Right lung (tissue), 2 donors: ENCODE measurements at regions not wholly inside any gene's neighbourhood (a gene's known extent, or its start where the extent isn't known, plus 50 kb on each side); places are given as distances from the start of the nearest gene placed in this dataset.
A peak's percentile ranks its signal among the peaks of the same experiment; 100 is the strongest.
"Not testable (repeated sequence)": the region's sequence is repeated elsewhere in the genome, so short reads cannot be mapped to it uniquely, and the experiment has no call there.

Experiments
- DNase-seq, 2 donors: peaks; one replicate each; pipeline ENCODE4 v3.0.0-alpha.2; 2013

DNA sequence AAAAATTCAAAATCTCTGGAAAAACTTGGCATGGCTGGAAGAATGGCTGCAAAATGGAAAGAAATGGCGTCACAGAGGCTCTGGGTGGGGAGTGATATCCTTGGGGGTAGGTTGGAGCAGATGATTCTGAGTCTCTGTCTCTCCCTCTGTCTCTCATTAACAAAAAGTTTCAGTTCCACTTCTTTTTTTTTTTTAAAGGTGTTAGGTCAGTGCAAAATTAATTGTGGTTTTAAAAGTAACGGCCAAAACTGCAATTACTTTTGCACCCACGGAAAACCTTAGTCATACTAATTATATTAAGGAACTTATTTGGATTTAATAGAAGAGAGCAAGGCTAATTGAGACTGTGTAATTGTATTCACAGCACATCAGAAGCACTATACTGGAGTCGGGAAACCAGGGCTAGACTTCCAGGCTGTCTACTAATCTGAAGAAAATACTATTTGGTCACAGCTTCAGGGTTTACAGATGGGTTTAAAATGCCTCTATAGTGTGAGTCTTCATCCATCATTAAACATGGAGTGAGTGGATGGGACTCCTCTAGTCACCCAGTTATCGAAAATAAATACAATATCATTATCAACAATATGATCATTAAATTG is 289.1 kb upstream of the PLD5 start:
- DNase-seq, result no peak

DNA sequence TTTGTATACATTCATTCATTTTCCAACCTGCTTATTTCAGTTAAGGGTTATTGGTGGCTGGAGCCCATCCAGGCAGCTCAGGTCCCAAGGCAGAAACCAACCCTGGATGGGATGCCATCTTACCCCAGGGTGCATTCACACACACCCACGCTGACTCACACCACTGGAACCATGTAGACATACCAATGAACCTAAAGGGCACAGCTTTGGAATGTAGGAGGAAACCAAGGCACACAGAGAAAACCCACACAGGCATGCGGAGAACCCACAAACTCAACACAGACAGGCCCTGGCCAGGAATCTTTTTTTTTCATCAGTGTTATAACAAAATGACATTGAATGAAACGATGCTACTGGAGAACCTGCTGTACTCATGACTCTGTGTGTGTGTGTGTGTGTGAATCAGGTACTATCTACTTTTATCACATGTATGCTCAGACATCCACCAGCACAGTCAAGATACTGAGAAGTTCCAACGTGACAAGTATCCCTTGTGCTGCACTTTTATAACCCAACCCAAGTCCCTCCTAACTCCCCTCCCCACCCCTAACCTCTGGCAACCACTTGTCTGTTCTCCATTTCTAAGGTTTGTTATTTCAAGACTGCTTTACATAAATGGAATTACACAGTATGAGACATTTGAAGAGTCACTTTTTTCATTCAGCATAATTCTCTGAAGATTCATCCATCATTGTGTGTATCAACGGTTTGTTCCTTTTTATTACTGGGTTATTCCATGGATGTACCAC is 286.8 kb upstream of the PLD5 start:
- DNase-seq, result no peak

DNA sequence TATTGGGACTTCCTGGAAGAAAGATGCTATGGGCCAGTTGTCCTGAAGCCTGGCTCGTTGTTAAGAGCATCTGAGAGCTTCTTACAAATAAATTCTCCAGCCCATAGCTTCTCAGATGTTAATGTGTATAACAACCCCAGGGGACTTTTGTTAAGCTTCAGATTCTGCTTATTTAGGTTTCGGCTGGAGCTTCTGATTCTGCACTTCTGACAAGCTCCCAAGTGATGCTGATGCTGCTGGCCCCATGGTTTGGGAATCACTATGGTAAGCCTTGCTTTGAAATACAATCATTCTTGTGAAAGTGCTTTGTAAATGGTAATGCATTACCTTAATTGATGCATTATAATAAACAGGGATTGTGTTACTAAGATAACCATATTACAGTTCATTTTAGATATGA is 281.8 kb upstream of the PLD5 start:
- DNase-seq, result no peak

DNA sequence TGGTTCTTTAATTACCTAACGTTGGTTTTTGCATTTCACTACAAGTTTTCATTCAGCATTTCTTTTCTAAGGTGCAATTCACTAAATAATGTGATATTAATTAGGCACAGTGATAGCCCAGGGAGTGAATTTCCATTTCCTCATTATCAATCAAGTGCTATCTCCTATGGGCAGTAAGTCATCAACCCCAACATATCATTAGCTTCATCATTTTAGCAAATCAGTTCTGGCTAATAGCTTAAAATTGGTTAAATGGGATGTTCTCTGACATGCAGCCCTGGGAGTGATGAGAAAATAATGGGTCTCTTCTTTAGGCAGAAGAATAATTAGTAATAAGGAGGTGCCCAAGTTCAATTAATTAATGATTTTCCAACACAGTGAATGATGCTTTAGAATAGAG is 280.9 kb upstream of the PLD5 start:
- DNase-seq, result not testable (repeated sequence)

DNA sequence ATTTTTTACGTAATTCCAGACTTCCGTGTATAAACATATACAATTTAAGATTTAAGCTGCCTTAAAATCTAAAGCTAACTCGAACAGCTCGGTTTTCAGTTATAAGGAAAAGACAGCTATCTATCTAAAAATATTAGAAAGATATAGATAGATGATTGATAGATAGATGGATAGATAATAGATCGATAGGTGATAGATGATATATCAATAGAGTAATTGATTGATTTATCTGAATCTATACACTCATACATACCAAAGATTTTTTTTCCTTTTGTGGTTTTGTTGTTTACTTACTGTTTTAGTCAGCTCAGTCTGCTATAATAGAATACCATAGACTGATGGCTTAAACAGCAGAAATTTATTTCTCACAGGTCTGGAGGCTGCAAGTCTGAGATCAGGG is 278.5 kb upstream of the PLD5 start:
- DNase-seq, result no peak

DNA sequence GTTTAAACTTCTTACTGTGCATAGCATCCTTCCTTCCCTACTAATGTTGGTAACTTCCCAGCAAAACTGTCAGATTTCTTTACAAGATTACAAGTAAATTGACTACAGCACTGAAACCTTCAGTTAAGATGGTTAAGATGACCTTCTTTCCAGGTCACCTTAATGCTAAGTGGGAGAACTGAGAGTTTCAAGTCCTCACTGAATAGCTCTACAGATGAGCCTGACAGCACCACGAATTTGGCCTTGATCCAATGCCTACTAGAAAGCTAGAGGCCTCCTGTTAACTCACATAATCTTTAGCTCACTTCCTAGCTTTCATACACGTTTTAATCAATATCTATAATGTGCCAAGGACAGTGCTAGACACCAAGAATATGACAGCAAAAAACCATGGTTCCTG is 276.0 kb upstream of the PLD5 start:
- no peak for DNase-seq

DNA sequence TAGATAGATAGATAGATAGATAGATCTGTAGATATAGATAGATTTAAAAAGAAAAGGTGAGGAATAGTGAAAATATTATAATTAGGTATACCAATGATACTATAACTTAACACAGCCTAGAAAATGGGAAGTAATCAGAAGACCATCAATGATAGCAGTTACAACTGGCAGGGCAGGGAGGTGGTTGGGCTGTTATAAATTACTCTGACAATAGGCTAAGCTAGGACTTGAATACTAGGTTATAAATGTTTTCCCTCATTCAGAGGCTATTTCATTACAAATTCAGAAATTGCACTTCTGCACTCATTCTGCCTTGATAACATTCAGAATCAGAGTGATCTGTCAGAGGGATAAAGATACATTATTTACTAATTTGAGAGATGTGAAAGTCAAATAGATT is 273.4 kb upstream of the PLD5 start:
- DNase-seq, result no peak

DNA sequence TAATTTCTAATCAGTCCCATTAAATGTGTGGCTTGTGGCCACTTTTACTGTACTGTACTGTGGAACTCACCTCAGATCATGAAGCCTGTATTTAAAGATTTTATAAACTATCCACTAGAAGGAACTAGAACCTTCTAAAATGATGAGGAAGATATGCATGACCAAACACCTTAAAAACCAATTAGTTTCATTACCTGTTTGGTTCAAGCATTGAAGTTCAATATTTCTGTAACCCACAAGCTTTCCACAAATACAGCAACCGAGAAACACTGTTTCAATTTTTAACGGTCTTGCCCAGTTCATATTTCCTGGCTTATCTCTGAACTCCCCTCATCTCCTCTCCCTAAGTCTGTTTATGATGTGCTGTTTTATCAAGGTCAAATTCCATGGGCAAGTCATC is 264.3 kb upstream of the PLD5 start:
- no peak for DNase-seq

DNA sequence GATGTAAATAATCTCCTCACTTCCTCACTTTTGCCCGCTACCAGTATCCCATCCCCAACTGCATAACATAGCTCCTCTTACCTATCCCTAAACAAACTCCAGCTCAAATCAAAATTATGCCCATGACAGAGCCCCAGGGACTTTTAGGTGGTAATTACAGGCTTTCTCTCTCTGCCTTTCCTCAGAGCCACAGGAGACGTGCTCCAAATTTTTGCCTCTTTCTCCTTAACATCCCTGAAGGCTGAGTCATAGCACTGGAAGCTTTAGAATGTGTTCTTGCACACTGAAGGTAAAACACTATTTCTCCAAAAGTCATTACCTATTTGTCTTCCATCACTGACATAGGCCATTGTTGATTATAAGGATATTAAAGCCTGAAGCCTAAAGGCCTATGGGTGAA is 263.5 kb upstream of the PLD5 start:
- no peak for DNase-seq

DNA sequence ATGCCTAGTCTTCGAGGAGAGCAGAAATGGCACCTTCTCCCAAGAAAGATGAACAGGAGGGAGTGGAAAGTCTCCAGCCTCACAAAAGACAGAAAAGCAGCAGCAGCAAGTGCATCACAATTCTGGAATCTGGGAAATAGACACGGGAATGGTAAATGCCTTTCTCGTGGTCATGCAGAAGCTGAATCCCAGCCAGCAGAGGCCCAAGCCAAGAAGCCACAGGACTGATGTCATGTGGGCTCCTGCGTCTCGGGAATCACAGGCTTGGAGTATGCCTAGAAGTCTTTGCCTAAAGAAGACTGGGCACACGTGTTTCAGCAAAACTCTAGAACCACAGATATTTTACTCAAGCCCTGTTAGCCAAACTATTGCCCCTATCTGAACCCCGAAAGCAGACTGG is 260.3 kb upstream of the PLD5 start:
- DNase-seq, result no peak

DNA sequence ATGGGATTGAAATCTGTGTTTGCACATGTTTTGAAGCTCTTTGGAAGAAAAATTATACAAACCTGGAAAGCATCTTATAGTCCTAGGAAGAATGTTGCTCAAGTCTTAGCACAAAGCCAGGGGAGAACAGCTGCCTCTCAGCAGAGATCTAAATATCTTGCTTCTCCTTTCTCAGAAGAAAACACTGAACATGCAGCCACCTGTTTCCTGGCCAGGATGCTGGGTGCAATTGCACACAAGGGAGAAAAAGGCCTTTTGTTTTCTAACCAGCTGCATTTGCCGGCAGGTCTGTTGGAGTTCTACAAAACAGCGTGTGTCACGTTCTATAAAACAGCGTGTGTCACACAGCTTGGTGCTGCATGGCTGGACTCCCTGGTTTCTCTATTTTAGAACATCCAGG is 259.6 kb upstream of the PLD5 start:
- DNase-seq, result no peak

DNA sequence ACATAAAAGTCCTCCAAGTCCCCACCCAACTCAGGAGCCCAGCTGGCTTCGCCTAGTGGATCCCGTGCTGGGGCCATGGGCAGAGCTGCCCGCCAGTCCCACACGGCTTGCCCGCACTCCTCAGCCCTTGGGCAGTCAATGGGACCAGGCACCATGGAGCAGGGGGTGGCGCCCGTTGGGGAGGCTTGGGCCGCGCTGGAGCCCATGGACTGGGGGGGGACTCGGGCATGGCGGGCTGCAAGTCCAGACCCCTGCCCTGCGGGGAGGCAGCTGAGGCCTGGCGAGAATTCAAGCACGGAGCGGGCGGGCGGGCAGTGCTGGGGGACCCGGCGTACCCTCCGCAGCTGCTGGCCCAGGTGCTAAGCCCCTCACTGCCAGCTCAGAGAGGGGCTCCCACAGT is 249.8 kb upstream of the PLD5 start:
- no peak for DNase-seq

DNA sequence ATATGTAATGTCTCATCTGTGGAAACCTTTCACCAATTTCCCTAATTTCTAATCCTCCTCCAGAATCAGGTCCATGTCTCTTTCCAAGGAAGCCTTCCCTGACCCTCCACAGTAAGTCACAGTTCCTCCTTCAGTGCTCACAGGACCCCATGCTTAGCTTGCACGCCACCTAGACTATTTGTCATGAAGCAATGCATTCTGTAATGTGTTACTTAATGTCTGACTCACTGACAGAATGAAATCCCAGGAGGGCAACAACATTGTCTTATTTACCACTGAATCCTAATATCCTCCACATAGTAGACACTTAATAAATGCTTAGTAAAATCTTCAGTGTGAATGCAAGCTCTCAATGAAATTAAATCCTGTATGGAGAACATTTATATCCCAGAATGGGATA is 245.9 kb upstream of the PLD5 start:
- no peak for DNase-seq

DNA sequence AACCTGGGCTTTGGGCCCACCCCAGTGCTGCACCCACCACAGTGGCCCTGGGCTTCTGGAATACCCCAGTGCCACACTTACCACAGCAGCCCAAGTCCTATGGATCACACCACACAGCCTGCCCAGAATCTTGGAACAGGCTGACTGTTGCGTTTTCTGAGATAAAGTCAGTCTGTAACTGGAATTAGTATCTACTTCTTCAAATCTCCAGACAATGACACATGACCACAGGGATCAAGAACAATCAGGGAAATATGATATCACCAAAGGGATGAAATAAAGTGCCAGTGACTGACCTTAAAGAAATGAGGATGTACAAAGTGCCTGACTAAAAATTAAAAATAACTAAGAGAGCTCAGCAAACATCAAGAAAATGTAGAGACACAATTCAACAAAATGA is 239.7 kb upstream of the PLD5 start:
- no peak for DNase-seq

DNA sequence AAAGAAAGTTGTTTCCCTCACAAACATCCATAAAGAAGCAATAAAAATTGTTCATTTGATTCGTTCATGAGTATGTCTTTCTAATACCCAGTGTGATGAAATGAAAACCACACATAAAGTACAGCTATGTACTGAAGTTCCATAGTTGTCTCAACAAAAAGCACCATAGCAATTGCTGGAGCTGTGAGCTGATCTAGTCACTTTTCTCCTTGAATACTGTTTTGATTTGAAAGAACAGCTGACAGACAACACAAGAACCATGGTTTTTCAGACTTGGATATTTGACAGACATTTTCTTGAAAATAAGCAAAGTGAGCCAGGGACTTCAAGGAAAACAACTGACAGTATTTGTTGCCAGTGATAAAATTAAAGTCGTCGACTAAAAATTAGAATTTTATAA is 237.1 kb upstream of the PLD5 start:
- no peak for DNase-seq

DNA sequence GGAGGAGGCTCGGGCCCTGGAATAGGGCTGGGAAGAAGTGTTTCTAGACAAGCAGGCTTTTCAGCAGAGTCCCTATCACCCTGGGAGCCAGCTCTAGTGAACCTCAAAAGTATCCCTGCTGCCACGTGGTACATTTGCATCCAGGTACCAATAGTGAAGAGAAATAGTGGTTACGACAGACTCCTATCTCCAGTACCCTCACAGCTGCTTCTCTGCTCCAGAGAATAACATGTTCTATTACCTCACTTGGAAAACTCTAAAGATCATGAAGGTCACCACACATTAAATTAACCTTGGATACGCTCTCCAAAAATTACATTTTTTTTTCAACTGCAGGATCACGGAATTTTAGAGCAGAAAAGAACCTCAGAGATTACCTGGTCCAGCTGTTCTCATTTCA is 230.4 kb upstream of the PLD5 start:
- DNase-seq, result no peak

DNA sequence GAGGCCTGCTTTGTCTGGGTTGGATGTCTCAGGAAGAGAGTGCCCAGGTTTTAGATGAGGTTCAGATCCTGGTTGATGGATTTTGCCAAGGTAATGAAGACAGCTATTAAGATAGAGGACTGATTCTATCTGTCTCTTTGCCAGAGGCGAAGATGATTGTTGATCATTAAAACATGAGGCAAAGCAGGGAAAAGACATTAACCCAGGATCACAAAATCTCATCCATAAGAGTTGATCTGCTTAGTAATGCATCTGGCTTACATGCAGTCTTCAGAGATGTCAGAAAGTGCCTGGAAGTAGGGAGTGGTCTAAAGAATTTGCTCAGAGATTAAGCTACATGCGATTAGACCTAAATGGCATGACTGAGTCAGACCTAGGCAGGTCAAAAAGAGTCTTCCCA is 229.6 kb upstream of the PLD5 start:
- DNase-seq, result no peak

DNA sequence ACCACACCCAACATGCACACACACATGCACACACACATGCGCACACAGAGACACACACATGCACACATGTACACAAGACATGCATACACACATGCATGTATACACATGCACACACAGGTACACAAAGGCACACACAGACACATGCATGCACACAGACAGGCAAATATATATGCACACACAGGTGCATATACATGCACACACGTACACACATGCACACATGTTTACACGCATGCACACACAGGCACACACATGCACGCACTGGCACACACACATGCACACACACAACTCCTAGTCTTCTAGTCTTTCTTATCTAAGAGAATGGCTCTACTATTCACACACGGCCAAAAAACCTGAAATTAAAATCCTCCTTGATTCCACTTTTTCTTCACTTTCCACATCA is 222.7 kb upstream of the PLD5 start:
- no peak for DNase-seq

DNA sequence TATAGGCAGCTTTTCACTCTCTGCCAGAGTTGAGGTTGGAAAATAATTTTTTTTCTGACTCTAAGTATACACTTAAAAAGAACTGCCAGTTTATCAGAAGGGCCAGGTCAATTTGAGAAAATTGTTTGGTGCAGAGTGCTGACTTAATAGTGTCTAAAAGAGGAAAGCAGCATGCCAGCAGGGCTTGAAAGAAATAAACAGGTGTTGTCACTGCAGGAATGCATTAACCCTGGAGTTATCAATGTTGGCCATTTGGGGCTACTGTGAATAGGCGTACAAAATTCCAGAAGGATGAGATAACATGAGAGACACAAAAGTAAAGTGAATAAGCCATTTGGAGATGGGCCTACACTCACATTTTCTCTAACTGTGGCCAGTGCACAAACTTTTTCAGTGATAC is 220.6 kb upstream of the PLD5 start:
- DNase-seq, result no peak

DNA sequence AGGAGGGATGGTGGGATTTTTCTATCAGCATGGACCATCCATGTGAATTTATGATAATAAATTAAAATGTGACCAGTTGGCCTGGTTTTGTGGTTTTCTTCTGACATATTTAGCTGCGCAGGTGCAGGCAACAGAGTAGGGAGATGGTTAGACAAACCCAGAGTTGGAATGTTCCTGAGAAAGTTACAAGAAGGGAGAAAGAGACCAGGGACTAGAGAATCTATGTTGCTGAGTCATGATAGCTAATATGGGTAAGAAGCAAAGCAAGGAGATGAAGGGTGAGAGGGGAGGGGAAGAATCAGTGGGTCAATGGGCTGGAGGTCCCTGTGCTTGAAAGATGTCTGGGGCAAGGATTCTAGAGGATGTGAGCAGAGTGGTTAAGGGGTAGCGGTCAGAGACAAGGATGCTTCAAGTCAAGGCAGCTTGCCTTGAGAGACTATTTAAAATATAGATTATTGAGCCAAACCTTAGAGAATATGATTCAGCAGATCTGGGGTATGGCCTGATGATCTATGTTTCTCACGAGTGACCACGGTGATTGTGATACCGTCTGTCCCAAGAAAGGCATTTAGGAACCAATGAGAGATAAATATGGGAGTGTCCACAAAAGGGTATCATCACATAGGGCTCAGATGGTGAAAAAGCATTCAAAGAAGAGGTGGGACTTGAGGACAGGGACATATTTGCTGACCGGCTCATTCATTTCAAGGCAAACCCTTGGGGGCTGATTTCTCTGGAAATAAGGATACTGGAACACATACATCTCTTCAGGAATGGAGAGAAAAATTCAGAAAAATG is 219.7 kb upstream of the PLD5 start:
- no peak for DNase-seq

DNA sequence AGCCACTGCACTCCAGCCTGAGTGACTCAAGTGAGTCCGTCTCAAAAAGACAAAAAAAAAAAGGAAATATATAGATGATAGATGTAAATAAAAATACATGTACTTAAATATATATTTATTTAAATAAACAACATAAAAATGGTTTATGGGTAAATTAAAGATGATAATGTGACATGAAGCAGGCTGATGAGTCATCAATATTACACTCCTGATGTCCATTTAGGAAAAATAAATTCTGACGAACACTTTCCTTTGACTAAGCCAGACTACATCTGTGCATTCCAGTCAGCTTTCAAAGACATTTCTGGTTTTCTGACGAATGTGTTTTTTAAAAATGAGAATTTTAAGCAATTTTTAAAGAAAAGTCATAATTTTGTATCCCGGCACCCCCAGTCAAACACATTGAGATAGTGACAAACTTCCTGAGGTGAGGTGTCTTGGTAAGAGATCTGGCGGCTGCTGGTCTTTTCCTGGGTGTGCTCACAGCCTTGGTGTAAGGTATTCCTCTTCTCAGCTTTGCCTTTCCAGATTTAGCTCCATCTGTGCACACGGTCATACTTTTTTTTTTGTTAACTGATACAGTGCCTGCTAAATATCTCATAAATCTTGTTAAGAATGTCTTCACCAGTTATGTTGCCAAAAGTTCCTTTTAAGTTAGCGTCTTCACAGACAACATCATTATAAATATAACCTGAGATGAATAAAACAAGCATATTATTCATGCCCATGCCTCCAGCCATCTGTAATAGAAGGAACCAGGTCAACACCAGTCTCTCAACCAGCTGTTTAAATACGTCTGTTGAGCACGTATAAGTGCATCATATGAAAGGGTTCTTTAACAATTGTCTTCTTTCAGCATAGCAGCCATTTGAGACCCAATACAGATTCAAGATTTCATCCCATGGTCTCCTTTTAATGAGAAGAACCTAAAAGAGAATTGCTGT is 214.5 kb upstream of the PLD5 start:
- DNase-seq, result no peak

DNA sequence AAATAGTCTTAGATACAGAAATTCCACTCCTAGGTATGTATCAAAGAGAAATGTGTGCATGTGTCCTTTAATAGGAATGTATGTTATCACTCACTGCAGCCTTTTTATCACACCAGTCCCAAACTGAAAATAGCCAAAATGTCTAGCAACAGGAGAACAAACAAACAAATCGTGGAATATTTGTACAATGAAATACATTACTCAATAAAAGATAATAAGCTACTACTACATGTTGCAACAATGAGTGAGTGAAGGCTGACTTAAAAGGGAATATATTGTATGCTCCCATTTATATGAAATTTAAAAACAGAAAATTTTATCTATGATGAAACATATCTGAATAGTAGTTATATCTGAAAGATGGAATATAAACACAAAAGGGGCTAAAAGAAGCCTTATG is 212.1 kb upstream of the PLD5 start:
- DNase-seq, result peak; percentile 47 to 69
